Fibroblast of lung (primary cell): ENCODE measurements at regions not wholly inside any gene's neighbourhood (a gene's known extent, or its start where the extent isn't known, plus 50 kb on each side); places are given as distances from the start of the nearest gene placed in this dataset.
"Not testable (repeated sequence)": the region's sequence is repeated elsewhere in the genome, so short reads cannot be mapped to it uniquely, and the experiment has no call there.

ENCODE experiments used
- DNase-seq, 2 donors: peaks; one replicate each; pipeline versions ENCODE4 v3.0.0 to v3.0.0-alpha.2; 2010; ENCODE audit warnings: low read depth in 2 of 2
- H2AFZ ChIP-seq: 2 replicates; pipeline ENCODE4 v1.5.1; 2012; ENCODE audit warnings: low read length, control low read depth, inconsistent platforms
- H3K27ac ChIP-seq: 2 replicates; pipeline ENCODE4 v1.5.1; 2011; ENCODE audit warnings: low read length, control low read depth; ENCODE audit not compliant: insufficient read depth
- H3K27me3 ChIP-seq: 2 replicates; pipeline ENCODE4 v1.5.1; 2011; ENCODE audit warnings: mild to moderate bottlenecking, low read length; ENCODE audit not compliant: control insufficient read depth, insufficient read depth
- H3K36me3 ChIP-seq: 2 replicates; pipeline ENCODE4 v1.5.1; 2011; ENCODE audit warnings: low read length; ENCODE audit not compliant: control insufficient read depth, insufficient read depth
- H3K4me1 ChIP-seq: 2 replicates; pipeline ENCODE4 v1.5.1; 2011; ENCODE audit warnings: low read length; ENCODE audit not compliant: control insufficient read depth, insufficient read depth; ENCODE audit errors: extremely low read depth
- H3K4me2 ChIP-seq: 2 replicates; pipeline ENCODE4 v1.5.1; 2011; ENCODE audit warnings: low read length, control low read depth; ENCODE audit not compliant: insufficient read depth; ENCODE audit errors: extremely low read depth
- H3K4me3 ChIP-seq, 4 experiments: fragments of 200-600 bp in 1 of 4; sonication (generic) in 1 of 4; replicated peaks in 1 of 4; 2 replicates each; pipeline ENCODE4 v1.5.1; 2011 to 2016; ENCODE audit warnings: low read length in 4 of 4, low read depth in 3 of 4, mild to moderate bottlenecking in 3 of 4, control low read depth in 2 of 4, inconsistent platforms in 1 of 4, mixed read lengths in 1 of 4; ENCODE audit not compliant: insufficient read depth in 1 of 4; ENCODE audit errors: control extremely low read depth in 1 of 4
- H3K79me2 ChIP-seq: 2 replicates; pipeline ENCODE4 v1.5.1; 2012; ENCODE audit warnings: mild to moderate bottlenecking, low read length, inconsistent platforms; ENCODE audit not compliant: control insufficient read depth, insufficient read depth
- H3K9ac ChIP-seq: 2 replicates; pipeline ENCODE4 v1.5.1; 2011; ENCODE audit warnings: mild to moderate bottlenecking, low read length, control low read depth; ENCODE audit not compliant: insufficient read depth
- H3K9me3 ChIP-seq: 2 replicates; pipeline ENCODE4 v1.5.1; 2012; ENCODE audit warnings: low read depth, low read length; ENCODE audit not compliant: control insufficient read depth, insufficient read depth
- H4K20me1 ChIP-seq: 2 replicates; pipeline ENCODE4 v1.5.1; 2011; ENCODE audit warnings: low read length; ENCODE audit not compliant: control insufficient read depth, insufficient read depth; ENCODE audit errors: extremely low read depth
- CTCF ChIP-seq, 2 donors: IDR thresholded peaks in 1 of 2; conservative IDR thresholded peaks in 1 of 2; 1 replicate in 1 of 2; 2 replicates in 1 of 2; pipeline ENCODE4 v1.5.1; 2011 to 2012; ENCODE audit warnings: low read length in 2 of 2, control low read depth in 1 of 2, inconsistent platforms in 1 of 2, low read depth in 1 of 2, mild to moderate bottlenecking in 1 of 2
- EZH2 ChIP-seq: IDR thresholded peaks from 2 replicates; pipeline ENCODE4 v1.5.1; 2012; ENCODE audit warnings: low read length, control low read depth, mild to moderate bottlenecking; ENCODE audit errors: missing control alignments

GRCh38 chr2:150674283-150674682 lies 186.8 kb upstream of the RND3 start:
- DNase-seq = peak; percentile 39 to 47
- H3K4me3 ChIP-seq = no peak overlapping the region

GRCh38 chr2:150672311-150672710 lies 184.8 kb upstream of the RND3 start:
- DNase-seq = peak in 1 of 2 donors; percentile 60
- Histone ChIP-seq H3K27me3 (no peaks in the 10 kb centered on the region), H4K20me1 (no peaks in the 10 kb centered on the region), H3K9ac (no peak overlapping the region), H3K4me1 (no peaks in the 10 kb centered on the region), H3K4me2 (no peak overlapping the region), H2AFZ (no peak overlapping the region), H3K4me3 (no peak overlapping the region), H3K9me3 (no peaks in the 10 kb centered on the region), H3K27ac (no peak overlapping the region), H3K36me3 (no peaks in the 10 kb centered on the region), H3K79me2 (no peaks in the 10 kb centered on the region)
- TF ChIP-seq CTCF (conservative IDR thresholded peaks at IDR 0.05 in 1 of 2, IDR thresholded peaks at IDR 0.05 in 1 of 2; ENCODE audit: low read depth in 1 of 2, low read length in 2 of 2) = no peak
- no peak for TF ChIP-seq EZH2

More at GRCh38 chr2:150674283-150674682, 186.8 kb upstream of the RND3 start:
- Histone ChIP-seq H2AFZ (no peak overlapping the region), H3K4me1 (no peaks in the 10 kb centered on the region), H4K20me1 (no peaks in the 10 kb centered on the region), H3K9me3 (no peaks in the 10 kb centered on the region), H3K27ac (no peak overlapping the region), H3K4me2 (no peak overlapping the region), H3K27me3 (no peaks in the 10 kb centered on the region), H3K9ac (no peak overlapping the region), H3K36me3 (no peaks in the 10 kb centered on the region), H3K79me2 (no peaks in the 10 kb centered on the region)
- no peak for TF ChIP-seq EZH2
- no peak for TF ChIP-seq CTCF (conservative IDR thresholded peaks at IDR 0.05 in 1 of 2, IDR thresholded peaks at IDR 0.05 in 1 of 2; ENCODE audit: low read depth in 1 of 2, low read length in 2 of 2)

- H3K27ac ChIP-seq = no peak overlapping the region
- H3K4me1 ChIP-seq = no peaks in the 10 kb centered on the region
- H3K9ac ChIP-seq = no peak overlapping the region
- H3K4me3 ChIP-seq = no peak overlapping the region
- no peaks in the 10 kb centered on the region for H4K20me1 ChIP-seq
- no peaks in the 10 kb centered on the region for H3K79me2 ChIP-seq
- no peaks in the 10 kb centered on the region for H3K9me3 ChIP-seq
- DNase-seq = no peak
- no peaks in the 10 kb centered on the region for H3K36me3 ChIP-seq
- H3K4me2 ChIP-seq = no peak overlapping the region
- H3K27me3 ChIP-seq = no peaks in the 10 kb centered on the region
- TF ChIP-seq EZH2 = no peak
- no peak for TF ChIP-seq CTCF (conservative IDR thresholded peaks at IDR 0.05 in 1 of 2, IDR thresholded peaks at IDR 0.05 in 1 of 2; ENCODE audit: low read depth in 1 of 2, low read length in 2 of 2)
- H2AFZ ChIP-seq = no peak overlapping the region
These were observed 182.0 kb upstream of the RND3 start for GRCh38 chr2:150669492-150669891.

- H3K27ac ChIP-seq, H3K27me3 ChIP-seq, H2AFZ ChIP-seq, H3K4me3 ChIP-seq, H3K36me3 ChIP-seq, H3K9me3 ChIP-seq, DNase-seq, H3K4me1 ChIP-seq, H4K20me1 ChIP-seq, H3K79me2 ChIP-seq, H3K4me2 ChIP-seq, H3K9ac ChIP-seq: not testable (repeated sequence)
These were observed 179.6 kb upstream of the RND3 start for GRCh38 chr2:150667039-150667438.
